Endothelial cell of umbilical vein (primary cell): ENCODE measurements at regions not wholly inside any gene's neighbourhood (a gene's known extent, or its start where the extent isn't known, plus 50 kb on each side); places are given as distances from the start of the nearest gene placed in this dataset.

Experiments
- BruUV-seq: library from RNA; stranded (reverse); fragments of 400-500 nt; replicated peaks from 2 replicates; lab custom pipeline; 2021; lab: Mats Ljungman, UMichigan
- CTCF ChIA-PET: fragments of 300-600, 350-600 bp; sonication (Branson Sonifier 250); formaldehyde crosslinking; loops from one replicate; lab custom pipeline; 2021; ENCODE audit warnings: antibody characterized with exemption, inconsistent platforms; lab: Charles Lee
- POLR2A ChIA-PET: fragments of 300-600, 350-600 bp; sonication (Branson Sonifier 250); formaldehyde crosslinking; loops from one replicate; lab custom pipeline; 2021; ENCODE audit warnings: antibody characterized with exemption, inconsistent platforms; lab: Charles Lee
- DNase-seq: peaks from one replicate; pipeline ENCODE4 v3.0.0-alpha.2; 2011; ENCODE audit warnings: low read depth, low spot score
- FAIRE-seq: peaks from 2 replicates; lab custom pipeline; 2011; peaks lifted over from hg19 to GRCh38; lab: Jason Lieb, UNC
- H2AFZ ChIP-seq: 2 replicates; pipeline ENCODE4 v1.6.0; 2012; ENCODE audit warnings: low read depth, low read length, control low read depth, inconsistent platforms
- H3K27ac ChIP-seq: 2 replicates; pipeline ENCODE4 v1.5.1; 2011; ENCODE audit warnings: low read depth, mild to moderate bottlenecking, control low read depth, low read length, moderate library complexity; ENCODE audit not compliant: insufficient read depth
- H3K27me3 ChIP-seq, 2 experiments: 2 replicates each; pipeline versions ENCODE4 v1.6.0 to v1.6.1; 2011; ENCODE audit warnings: low read length in 2 of 2, mixed read lengths in 1 of 2; ENCODE audit not compliant: control insufficient read depth in 2 of 2, insufficient read depth in 2 of 2
- H3K36me3 ChIP-seq, 2 experiments: 2 replicates in 1 of 2; 3 replicates in 1 of 2; pipeline ENCODE4 v1.5.1; 2011; ENCODE audit warnings: low read length in 2 of 2, mild to moderate bottlenecking in 1 of 2, moderate library complexity in 1 of 2; ENCODE audit not compliant: control insufficient read depth in 2 of 2, insufficient read depth in 2 of 2; ENCODE audit errors: extremely low read depth in 1 of 2
- H3K4me1 ChIP-seq: 3 replicates; pipeline ENCODE4 v1.5.1; 2011; ENCODE audit warnings: mild to moderate bottlenecking, low read length; ENCODE audit not compliant: control insufficient read depth, insufficient read depth; ENCODE audit errors: extremely low read depth
- H3K4me2 ChIP-seq: 2 replicates; pipeline ENCODE4 v1.6.1; 2011; ENCODE audit warnings: low read length, control low read depth, mixed read lengths; ENCODE audit not compliant: insufficient read depth
- H3K4me3 ChIP-seq, 3 experiments: fragments of 200-600 bp in 1 of 3; sonication (generic), shearing (Covaris generic) in 1 of 3; replicated peaks in 1 of 3; 2 replicates each; pipeline ENCODE4 v1.5.1; 2011 to 2016; ENCODE audit warnings: control low read depth in 3 of 3, low read length in 3 of 3, mild to moderate bottlenecking in 2 of 3, inconsistent platforms in 1 of 3, low read depth in 1 of 3, moderate library complexity in 1 of 3; ENCODE audit not compliant: insufficient read depth in 1 of 3
- H3K79me2 ChIP-seq: 2 replicates; pipeline ENCODE4 v1.6.0; 2012; ENCODE audit warnings: low read length, inconsistent platforms; ENCODE audit not compliant: control insufficient read depth, insufficient read depth
- H3K9ac ChIP-seq: replicated peaks from 2 replicates; pipeline ENCODE3; 2011; ENCODE audit warnings: low read length, control low read depth; ENCODE audit not compliant: insufficient read depth; ENCODE audit errors: extremely low read depth
- H3K9me1 ChIP-seq: replicated peaks from 3 replicates; pipeline ENCODE4 v1.6.0; 2011; ENCODE audit warnings: mild to moderate bottlenecking, low read length; ENCODE audit not compliant: control insufficient read depth, insufficient read depth; ENCODE audit errors: extremely low read depth
- H3K9me3 ChIP-seq: replicated peaks from 2 replicates; pipeline ENCODE4 v1.5.1; 2012; ENCODE audit warnings: low read length, inconsistent platforms; ENCODE audit not compliant: control insufficient read depth, insufficient read depth
- H4K20me1 ChIP-seq: replicated peaks from 2 replicates; pipeline ENCODE3; 2011; ENCODE audit warnings: mild to moderate bottlenecking, low read length; ENCODE audit not compliant: control insufficient read depth, insufficient read depth; ENCODE audit errors: extremely low read depth
- EZH2 ChIP-seq: IDR thresholded peaks from 2 replicates; pipeline ENCODE4 v1.6.1; 2012; ENCODE audit warnings: borderline replicate concordance, low read depth, mild to moderate bottlenecking, moderate library complexity, low read length, inconsistent platforms; ENCODE audit not compliant: severe bottlenecking
- FOS ChIP-seq: IDR thresholded peaks from 2 replicates; pipeline ENCODE4 v1.6.1; 2011; ENCODE audit warnings: mild to moderate bottlenecking, low read length, moderate library complexity, borderline replicate concordance; ENCODE audit not compliant: insufficient read depth
- GATA2 ChIP-seq: IDR thresholded peaks from 2 replicates; pipeline ENCODE4 v1.7.0; 2011; ENCODE audit warnings: low read depth, mild to moderate bottlenecking, moderate library complexity, mixed read lengths, low read length; ENCODE audit not compliant: insufficient read length, insufficient read depth
- JUN ChIP-seq: IDR thresholded peaks from 2 replicates; pipeline ENCODE4 v1.6.1; 2011; ENCODE audit warnings: borderline replicate concordance, low read depth; ENCODE audit not compliant: insufficient read length, insufficient read depth
- MYC ChIP-seq: IDR thresholded peaks from one replicate; pipeline ENCODE4 v1.6.1; 2011; ENCODE audit warnings: mild to moderate bottlenecking, low read depth, low read length
- POLR2A ChIP-seq: IDR thresholded peaks from 2 replicates; pipeline ENCODE4 v1.6.1; 2012; ENCODE audit warnings: low read depth, mild to moderate bottlenecking, control low read depth, low read length
- POLR2AphosphoS5 ChIP-seq: IDR thresholded peaks from 2 replicates; pipeline ENCODE4 v1.6.1; 2012; ENCODE audit warnings: low read depth, mild to moderate bottlenecking, control low read depth, low read length, moderate library complexity; ENCODE audit not compliant: insufficient read depth
- dilution Hi-C: fragments of 300-500 bp; cut with MboI; formaldehyde crosslinking; loops from one replicate; pipeline ENCODE4 v1.15.0; 2019; ENCODE audit warnings: low sequenced_read_pairs; ENCODE audit not compliant: extremely low pct_ligation_motif_present
- intact Hi-C: fragments of 100-400 bp; cut with micrococcal nuclease; formaldehyde crosslinking; loops from one replicate; pipeline ENCODE4 v1.10.0; 2022
- TF ChIP-seq, protein P1 (sequence below): IDR thresholded peaks from 2 replicates; pipeline ENCODE4 v1.6.1; 2011; ENCODE audit not compliant: insufficient read depth, insufficient read length
- TF ChIP-seq, protein P2 (sequence below), 2 donors: IDR thresholded peaks; 1 replicate in 1 of 2; 2 replicates in 1 of 2; pipeline ENCODE4 v1.5.1; 2011; ENCODE audit warnings: low read length in 2 of 2, mild to moderate bottlenecking in 2 of 2, moderate library complexity in 2 of 2, control low read depth in 1 of 2, inconsistent platforms in 1 of 2, low read depth in 1 of 2; ENCODE audit not compliant: insufficient read depth in 1 of 2; ENCODE audit errors: extremely low read depth in 1 of 2

DNA sequence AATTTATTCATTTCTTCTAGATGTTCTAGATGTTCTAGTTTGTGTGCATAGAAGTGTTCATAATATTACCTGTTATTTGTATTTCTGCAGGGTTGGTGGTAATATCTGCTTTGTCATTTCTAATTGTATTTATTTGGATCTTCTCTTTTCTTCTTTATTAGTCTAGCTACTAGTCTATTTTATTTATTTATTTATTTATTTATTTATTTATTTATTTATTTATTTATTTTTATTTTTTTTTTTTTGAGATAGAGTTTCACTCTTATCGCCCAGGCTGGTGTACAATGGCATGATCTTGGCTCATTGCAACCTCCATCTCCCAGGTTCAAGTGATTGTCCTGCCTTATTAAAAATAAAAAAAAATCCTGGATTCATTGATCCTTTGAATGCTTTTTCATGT, 114.8 kb upstream of the THSD7A start:
- TF ChIP-seq POLR2A (no peak), EZH2 (no peak), FOS (no peak), GATA2 (no peak), JUN (no peak), MYC (no peak), POLR2AphosphoS5 (no peak)
- TF ChIP-seq, protein P1, sequence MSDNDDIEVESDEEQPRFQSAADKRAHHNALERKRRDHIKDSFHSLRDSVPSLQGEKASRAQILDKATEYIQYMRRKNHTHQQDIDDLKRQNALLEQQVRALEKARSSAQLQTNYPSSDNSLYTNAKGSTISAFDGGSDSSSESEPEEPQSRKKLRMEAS = no peak
- TF ChIP-seq, protein P2, sequence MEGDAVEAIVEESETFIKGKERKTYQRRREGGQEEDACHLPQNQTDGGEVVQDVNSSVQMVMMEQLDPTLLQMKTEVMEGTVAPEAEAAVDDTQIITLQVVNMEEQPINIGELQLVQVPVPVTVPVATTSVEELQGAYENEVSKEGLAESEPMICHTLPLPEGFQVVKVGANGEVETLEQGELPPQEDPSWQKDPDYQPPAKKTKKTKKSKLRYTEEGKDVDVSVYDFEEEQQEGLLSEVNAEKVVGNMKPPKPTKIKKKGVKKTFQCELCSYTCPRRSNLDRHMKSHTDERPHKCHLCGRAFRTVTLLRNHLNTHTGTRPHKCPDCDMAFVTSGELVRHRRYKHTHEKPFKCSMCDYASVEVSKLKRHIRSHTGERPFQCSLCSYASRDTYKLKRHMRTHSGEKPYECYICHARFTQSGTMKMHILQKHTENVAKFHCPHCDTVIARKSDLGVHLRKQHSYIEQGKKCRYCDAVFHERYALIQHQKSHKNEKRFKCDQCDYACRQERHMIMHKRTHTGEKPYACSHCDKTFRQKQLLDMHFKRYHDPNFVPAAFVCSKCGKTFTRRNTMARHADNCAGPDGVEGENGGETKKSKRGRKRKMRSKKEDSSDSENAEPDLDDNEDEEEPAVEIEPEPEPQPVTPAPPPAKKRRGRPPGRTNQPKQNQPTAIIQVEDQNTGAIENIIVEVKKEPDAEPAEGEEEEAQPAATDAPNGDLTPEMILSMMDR (IDR thresholded peaks at IDR 0.05; ENCODE audit: extremely low read depth in 1 of 2, insufficient read depth in 1 of 2, low read depth in 1 of 2, low read length in 2 of 2) = no peak

More for the DNA sequence above, 114.8 kb upstream of the THSD7A start:
- H3K4me3 ChIP-seq = no peak overlapping the region
- ChIA-PET POLR2A (no interaction called here), CTCF (no interaction called here)
- no peaks in the 10 kb centered on the region for H3K9me3 ChIP-seq
- BruUV-seq = no TSS peak
- no peaks in the 10 kb centered on the region for H3K9me1 ChIP-seq
- no peaks in the 10 kb centered on the region for H3K27me3 ChIP-seq
- no peaks in the 10 kb centered on the region for H4K20me1 ChIP-seq
- H3K27ac ChIP-seq = no peak overlapping the region
- H2AFZ ChIP-seq = no peak overlapping the region
- DNase-seq = no peak
- no peaks in the 10 kb centered on the region for H3K36me3 ChIP-seq
- intact Hi-C loops (no loop called here), dilution Hi-C loops (no loop called here)
- no peaks in the 10 kb centered on the region for H3K79me2 ChIP-seq
- no peak for FAIRE-seq
- H3K9ac ChIP-seq = no peak overlapping the region
- no peaks in the 10 kb centered on the region for H3K4me1 ChIP-seq
- H3K4me2 ChIP-seq = no peak overlapping the region
